Ishikawa (cell line): ENCODE measurements at regions not wholly inside any gene's neighbourhood (a gene's known extent, or its start where the extent isn't known, plus 50 kb on each side); places are given as distances from the start of the nearest gene placed in this dataset.

Source experiments
- TAF1 ChIP-seq: IDR thresholded peaks from 2 replicates; pipeline ENCODE4 v1.6.1; 2012; ENCODE audit warnings: low read depth, mild to moderate bottlenecking
- YY1 ChIP-seq: IDR thresholded peaks from 2 replicates; pipeline ENCODE4 v1.6.1; 2012; ENCODE audit warnings: low read depth
- TF ChIP-seq, protein P1 (sequence below): IDR thresholded peaks from 2 replicates; pipeline ENCODE4 v1.6.1; 2012
- TF ChIP-seq, protein P2 (sequence below): IDR thresholded peaks from 2 replicates; pipeline ENCODE4 v1.6.1; 2012; ENCODE audit warnings: low read depth, mild to moderate bottlenecking

DNA sequence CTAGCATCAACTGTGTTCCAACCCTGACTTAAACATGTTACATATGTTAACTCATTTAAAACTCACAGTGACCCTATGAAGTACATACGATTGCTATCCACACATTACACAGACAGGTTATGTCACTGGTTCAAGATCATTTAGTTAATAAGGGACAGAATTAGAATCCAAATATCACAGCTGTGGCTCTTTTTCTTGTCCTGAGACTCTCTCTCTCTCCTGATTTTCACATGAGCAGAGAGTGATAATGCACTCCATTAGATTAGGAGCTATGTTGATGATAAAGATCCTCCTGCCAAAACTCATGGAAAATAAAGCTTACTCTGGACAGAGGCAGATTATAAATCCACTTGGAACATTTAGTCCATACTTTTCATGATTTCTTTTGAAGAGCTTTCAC is 408.3 kb downstream of the PPARGC1A start:
- TF ChIP-seq YY1, result no peak
- TF ChIP-seq, protein P1, sequence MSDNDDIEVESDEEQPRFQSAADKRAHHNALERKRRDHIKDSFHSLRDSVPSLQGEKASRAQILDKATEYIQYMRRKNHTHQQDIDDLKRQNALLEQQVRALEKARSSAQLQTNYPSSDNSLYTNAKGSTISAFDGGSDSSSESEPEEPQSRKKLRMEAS, result no peak
- TF ChIP-seq TAF1, result no peak
- TF ChIP-seq, protein P2, sequence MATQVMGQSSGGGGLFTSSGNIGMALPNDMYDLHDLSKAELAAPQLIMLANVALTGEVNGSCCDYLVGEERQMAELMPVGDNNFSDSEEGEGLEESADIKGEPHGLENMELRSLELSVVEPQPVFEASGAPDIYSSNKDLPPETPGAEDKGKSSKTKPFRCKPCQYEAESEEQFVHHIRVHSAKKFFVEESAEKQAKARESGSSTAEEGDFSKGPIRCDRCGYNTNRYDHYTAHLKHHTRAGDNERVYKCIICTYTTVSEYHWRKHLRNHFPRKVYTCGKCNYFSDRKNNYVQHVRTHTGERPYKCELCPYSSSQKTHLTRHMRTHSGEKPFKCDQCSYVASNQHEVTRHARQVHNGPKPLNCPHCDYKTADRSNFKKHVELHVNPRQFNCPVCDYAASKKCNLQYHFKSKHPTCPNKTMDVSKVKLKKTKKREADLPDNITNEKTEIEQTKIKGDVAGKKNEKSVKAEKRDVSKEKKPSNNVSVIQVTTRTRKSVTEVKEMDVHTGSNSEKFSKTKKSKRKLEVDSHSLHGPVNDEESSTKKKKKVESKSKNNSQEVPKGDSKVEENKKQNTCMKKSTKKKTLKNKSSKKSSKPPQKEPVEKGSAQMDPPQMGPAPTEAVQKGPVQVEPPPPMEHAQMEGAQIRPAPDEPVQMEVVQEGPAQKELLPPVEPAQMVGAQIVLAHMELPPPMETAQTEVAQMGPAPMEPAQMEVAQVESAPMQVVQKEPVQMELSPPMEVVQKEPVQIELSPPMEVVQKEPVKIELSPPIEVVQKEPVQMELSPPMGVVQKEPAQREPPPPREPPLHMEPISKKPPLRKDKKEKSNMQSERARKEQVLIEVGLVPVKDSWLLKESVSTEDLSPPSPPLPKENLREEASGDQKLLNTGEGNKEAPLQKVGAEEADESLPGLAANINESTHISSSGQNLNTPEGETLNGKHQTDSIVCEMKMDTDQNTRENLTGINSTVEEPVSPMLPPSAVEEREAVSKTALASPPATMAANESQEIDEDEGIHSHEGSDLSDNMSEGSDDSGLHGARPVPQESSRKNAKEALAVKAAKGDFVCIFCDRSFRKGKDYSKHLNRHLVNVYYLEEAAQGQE, result no peak
